Hindlimb muscle (tissue), 1 donor: ENCODE measurements at regions not wholly inside any gene's neighbourhood (a gene's known extent, or its start where the extent isn't known, plus 50 kb on each side); places are given as distances from the start of the nearest gene placed in this dataset.
"Not testable (repeated sequence)": the region's sequence is repeated elsewhere in the genome, so short reads cannot be mapped to it uniquely, and the experiment has no call there.

Experiments used
- DNase-seq: peaks from one replicate; pipeline ENCODE4 v3.0.0-alpha.2; 2013

- no peak for DNase-seq
Measured at GRCh38 chr16:64346080-64346479, 775.8 kb downstream of the CDH11 start.

GRCh38 chr16:64345142-64345541 is 776.7 kb downstream of the CDH11 start:
- no peak for DNase-seq

- DNase-seq = not testable (repeated sequence)
Measured at GRCh38 chr16:64343820-64344443, 777.9 kb downstream of the CDH11 start.

GRCh38 chr16:64343061-64343819 is 778.6 kb downstream of the CDH11 start:
- DNase-seq = no peak

- not testable (repeated sequence) for DNase-seq
Measured at GRCh38 chr16:64341336-64341735, 780.5 kb downstream of the CDH11 start.

GRCh38 chr16:64339052-64339770 is 782.7 kb downstream of the CDH11 start:
- no peak for DNase-seq

- DNase-seq = no peak
Measured at GRCh38 chr16:64321881-64322280, 800.0 kb downstream of the CDH11 start.

GRCh38 chr16:64321066-64321465 is 800.8 kb downstream of the CDH11 start:
- DNase-seq = no peak

- no peak for DNase-seq
Measured at GRCh38 chr16:64317601-64318000, 804.3 kb downstream of the CDH11 start.

- DNase-seq = no peak
Measured at GRCh38 chr16:64313726-64314125, 808.1 kb downstream of the CDH11 start.

GRCh38 chr16:64312980-64313379 is 808.9 kb downstream of the CDH11 start:
- DNase-seq = no peak

GRCh38 chr16:64312292-64312691 is 809.6 kb downstream of the CDH11 start:
- no peak for DNase-seq

- no peak for DNase-seq
Measured at GRCh38 chr16:64311241-64311640, 810.6 kb downstream of the CDH11 start.

- DNase-seq = no peak
Measured at GRCh38 chr16:64309398-64310110, 812.3 kb downstream of the CDH11 start.

- DNase-seq = no peak
Measured at GRCh38 chr16:64308721-64309120, 813.1 kb downstream of the CDH11 start.

- DNase-seq = no peak
Measured at GRCh38 chr16:64307431-64307830, 814.4 kb downstream of the CDH11 start.

GRCh38 chr16:64305663-64306062 is 816.2 kb downstream of the CDH11 start:
- no peak for DNase-seq

GRCh38 chr16:64304951-64305350 is 816.9 kb downstream of the CDH11 start:
- no peak for DNase-seq

GRCh38 chr16:64304396-64304795 is 817.5 kb downstream of the CDH11 start:
- DNase-seq = no peak

- no peak for DNase-seq
Measured at GRCh38 chr16:64297863-64298600, 823.8 kb downstream of the CDH11 start.

GRCh38 chr16:64295466-64295865 is 826.4 kb downstream of the CDH11 start:
- no peak for DNase-seq

- DNase-seq = no peak
Measured at GRCh38 chr16:64292953-64293352, 828.9 kb downstream of the CDH11 start.
